CD4-positive, alpha-beta T cell (primary cell): ENCODE measurements at regions not wholly inside any gene's neighbourhood (a gene's known extent, or its start where the extent isn't known, plus 50 kb on each side); places are given as distances from the start of the nearest gene placed in this dataset.

ENCODE experiments used
- ATAC-seq: fragments of 200-7000 bp; cut with Tn5 transposase; one replicate; pipeline ENCODE4 v1.10.0; 2022; ENCODE audit warnings: mild to moderate bottlenecking; ENCODE audit not compliant: poor library complexity
- CTCF ChIA-PET: fragments of 350-600 bp; sonication (Branson Sonifier 250); formaldehyde crosslinking; loops from one replicate; lab custom pipeline; 2021; ENCODE audit warnings: antibody characterized with exemption, inconsistent platforms; lab: Charles Lee
- POLR2A ChIA-PET: fragments of 350-600 bp; sonication (Branson Sonifier 250); formaldehyde crosslinking; loops from one replicate; lab custom pipeline; 2021; ENCODE audit warnings: antibody characterized with exemption, inconsistent platforms; lab: Charles Lee
- DNase-seq, 14 experiments: peaks; one replicate each; pipeline ENCODE4 v3.0.0-alpha.2; 2013 to 2020; ENCODE audit warnings: mixed read lengths in 2 of 14
- H3K27ac ChIP-seq, 2 donors: one replicate each; pipeline versions ENCODE4 v1.5.1 to v1.7.0; 2013; ENCODE audit warnings: low read length in 2 of 2, low read depth in 1 of 2, mild to moderate bottlenecking in 1 of 2
- H3K27me3 ChIP-seq, 2 experiments: 1 replicate in 1 of 2; 2 replicates in 1 of 2; pipeline versions ENCODE4 v1.6.1 to v1.7.0; 2013; ENCODE audit warnings: low read length in 2 of 2, control low read depth in 1 of 2, mild to moderate bottlenecking in 1 of 2, moderate library complexity in 1 of 2; ENCODE audit not compliant: insufficient read depth in 2 of 2, control insufficient read depth in 1 of 2
- H3K36me3 ChIP-seq: one replicate; pipeline ENCODE4 v1.6.1; 2013; ENCODE audit warnings: low read length, control low read depth; ENCODE audit not compliant: insufficient read depth
- H3K4me1 ChIP-seq: one replicate; pipeline ENCODE4 v1.6.1; 2013; ENCODE audit warnings: low read length, control low read depth; ENCODE audit not compliant: insufficient read depth
- H3K4me3 ChIP-seq: one replicate; pipeline ENCODE4 v1.5.1; 2013; ENCODE audit warnings: mild to moderate bottlenecking, low read length, moderate library complexity
- H3K9me3 ChIP-seq, 2 experiments: 1 replicate in 1 of 2; 2 replicates in 1 of 2; pipeline versions ENCODE4 v1.6.1 to v1.7.0; 2013; ENCODE audit warnings: low read length in 2 of 2, mild to moderate bottlenecking in 2 of 2, control low read depth in 1 of 2, moderate library complexity in 1 of 2; ENCODE audit not compliant: control insufficient read depth in 1 of 2, insufficient read depth in 1 of 2
- H3K27ac Mint-ChIP-seq: one replicate; pipeline ENCODE4 v1.8.0; 2020; ENCODE audit warnings: mixed read lengths
- H3K27me3 Mint-ChIP-seq: one replicate; pipeline ENCODE4 v1.8.0; 2021; ENCODE audit warnings: mixed read lengths
- H3K36me3 Mint-ChIP-seq: one replicate; pipeline ENCODE4 v1.8.0; 2021; ENCODE audit warnings: low read depth, mixed read lengths
- H3K4me1 Mint-ChIP-seq: one replicate; pipeline ENCODE4 v1.8.0; 2021; ENCODE audit warnings: low read depth, mixed read lengths
- H3K4me3 Mint-ChIP-seq: one replicate; pipeline ENCODE4 v1.8.0; 2020; ENCODE audit warnings: mild to moderate bottlenecking, mixed read lengths
- H3K9me3 Mint-ChIP-seq: one replicate; pipeline ENCODE4 v1.8.0; 2020; ENCODE audit warnings: mixed read lengths
- CTCF ChIP-seq: fragments of 200-600 bp; IDR thresholded peaks from one replicate; pipeline ENCODE4 v1.8.0; 2022; ENCODE audit warnings: antibody characterized with exemption, mild to moderate bottlenecking
- intact Hi-C, 2 experiments: fragments of 100-400 bp; cut with DNase I in 1 of 2; cut with micrococcal nuclease in 1 of 2; formaldehyde crosslinking; loops; one replicate each; pipeline versions ENCODE4 v1.15.1 to v1.9.0; 2023 to 2025; cut with DNase I, micrococcal nuclease

GRCh38 chr20:22385602-22386305, 198.6 kb downstream of the FOXA2 start:
- H3K36me3 ChIP-seq, result no peaks in the 10 kb centered on the region
- no peak overlapping the region for H3K27ac ChIP-seq
- no peaks in the 10 kb centered on the region for H3K27me3 ChIP-seq
- no peak overlapping the region for H3K4me3 ChIP-seq
- Mint-ChIP-seq H3K4me1 (no peaks in the 10 kb centered on the region), H3K27me3 (no peaks in the 10 kb centered on the region), H3K4me3 (no peak overlapping the region), H3K36me3 (no peaks in the 10 kb centered on the region), H3K9me3 (no peaks in the 10 kb centered on the region), H3K27ac (no peak overlapping the region)
- peaks cover 0 to 9% of the 10 kb centered on the region in 2 experiments for H3K9me3 ChIP-seq
- CTCF ChIA-PET, result no interaction called here
- intact Hi-C loops, result no loop called here
- no peak for TF ChIP-seq CTCF
- DNase-seq, result no peak
- ATAC-seq, result no peak
- POLR2A ChIA-PET, result no interaction called here
- H3K4me1 ChIP-seq, result no peaks in the 10 kb centered on the region

- H3K9me3 ChIP-seq, result peaks cover 0 to 9% of the 10 kb centered on the region in 2 experiments
- H3K27ac Mint-ChIP-seq, result no peak overlapping the region
- no peaks in the 10 kb centered on the region for H3K9me3 Mint-ChIP-seq
- H3K4me1 ChIP-seq, result no peaks in the 10 kb centered on the region
- no peak for DNase-seq
- H3K36me3 Mint-ChIP-seq, result no peaks in the 10 kb centered on the region
- intact Hi-C loops, result no loop called here
- POLR2A ChIA-PET, result no interaction called here
- H3K36me3 ChIP-seq, result no peaks in the 10 kb centered on the region
- H3K4me3 ChIP-seq, result no peak overlapping the region
- ATAC-seq, result no peak
- H3K4me1 Mint-ChIP-seq, result no peaks in the 10 kb centered on the region
- CTCF ChIA-PET, result no interaction called here
- H3K4me3 Mint-ChIP-seq, result no peak overlapping the region
- no peaks in the 10 kb centered on the region for H3K27me3 ChIP-seq
- H3K27me3 Mint-ChIP-seq, result no peaks in the 10 kb centered on the region
- no peak for TF ChIP-seq CTCF
- no peak overlapping the region for H3K27ac ChIP-seq
Measured at GRCh38 chr20:22384978-22385377, 199.4 kb downstream of the FOXA2 start.

- H3K27ac Mint-ChIP-seq, result no peak overlapping the region
- Histone ChIP-seq H3K27me3 (no peaks in the 10 kb centered on the region), H3K4me1 (no peaks in the 10 kb centered on the region), H3K36me3 (no peaks in the 10 kb centered on the region), H3K27ac (no peak overlapping the region), H3K9me3 (peaks cover 0 to 9% of the 10 kb centered on the region in 2 experiments), H3K4me3 (no peak overlapping the region)
- no peaks in the 10 kb centered on the region for H3K9me3 Mint-ChIP-seq
- no peaks in the 10 kb centered on the region for H3K36me3 Mint-ChIP-seq
- ChIA-PET CTCF (no interaction called here), POLR2A (no interaction called here)
- H3K4me1 Mint-ChIP-seq, result no peaks in the 10 kb centered on the region
- ATAC-seq (no peak), DNase-seq (no peak)
- TF ChIP-seq CTCF, result no peak
- intact Hi-C loops, result no loop called here
- no peaks in the 10 kb centered on the region for H3K27me3 Mint-ChIP-seq
- H3K4me3 Mint-ChIP-seq, result no peak overlapping the region
Measured at GRCh38 chr20:22383156-22383555, 201.2 kb downstream of the FOXA2 start.
